IPS-20b (cell line): ENCODE measurements at regions not wholly inside any gene's neighbourhood (a gene's known extent, or its start where the extent isn't known, plus 50 kb on each side); places are given as distances from the start of the nearest gene placed in this dataset.

Source experiments
- H3K27ac ChIP-seq: one replicate; pipeline ENCODE4 v1.5.1; 2013; ENCODE audit warnings: low read length
- H3K27me3 ChIP-seq: 2 replicates; pipeline ENCODE4 v1.6.1; 2013; ENCODE audit warnings: mild to moderate bottlenecking, low read length, inconsistent platforms; ENCODE audit not compliant: insufficient read depth
- H3K36me3 ChIP-seq: 2 replicates; pipeline ENCODE4 v1.6.1; 2013; ENCODE audit warnings: low read depth, mild to moderate bottlenecking, inconsistent platforms, low read length, moderate library complexity; ENCODE audit not compliant: insufficient read depth
- H3K4me1 ChIP-seq: 2 replicates; pipeline ENCODE4 v1.6.1; 2013; ENCODE audit warnings: mild to moderate bottlenecking, control low read depth, inconsistent platforms, low read length, moderate library complexity; ENCODE audit not compliant: insufficient read depth
- H3K4me3 ChIP-seq: 2 replicates; pipeline ENCODE4 v1.5.1; 2013; ENCODE audit warnings: mild to moderate bottlenecking, low read length, inconsistent platforms
- H3K9ac ChIP-seq: 2 replicates; pipeline ENCODE4 v1.6.1; 2013; ENCODE audit warnings: low read depth, mild to moderate bottlenecking, inconsistent platforms, low read length, moderate library complexity
- H3K9me3 ChIP-seq: 2 replicates; pipeline ENCODE4 v1.6.1; 2013; ENCODE audit warnings: mild to moderate bottlenecking, low read depth, low read length, inconsistent platforms; ENCODE audit not compliant: insufficient read depth

- no peaks in the 10 kb centered on the region for H3K4me1 ChIP-seq
- H3K9ac ChIP-seq, result no peak overlapping the region
- no peaks in the 10 kb centered on the region for H3K9me3 ChIP-seq
- H3K36me3 ChIP-seq, result no peaks in the 10 kb centered on the region
- no peak overlapping the region for H3K27ac ChIP-seq
- H3K27me3 ChIP-seq, result no peaks in the 10 kb centered on the region
- H3K4me3 ChIP-seq, result no peak overlapping the region
Observed at GRCh38 chr7:125605241-125605640, 675.6 kb upstream of the POT1 start.

- no peaks in the 10 kb centered on the region for H3K36me3 ChIP-seq
- no peak overlapping the region for H3K27ac ChIP-seq
- H3K9ac ChIP-seq, result no peak overlapping the region
- no peaks in the 10 kb centered on the region for H3K9me3 ChIP-seq
- no peaks in the 10 kb centered on the region for H3K4me1 ChIP-seq
- no peaks in the 10 kb centered on the region for H3K27me3 ChIP-seq
- no peak overlapping the region for H3K4me3 ChIP-seq
Observed at GRCh38 chr7:125602441-125602840, 672.8 kb upstream of the POT1 start.

GRCh38 chr7:125599387-125599786 is 669.8 kb upstream of the POT1 start:
- Histone ChIP-seq H3K9ac (no peak overlapping the region), H3K4me3 (no peak overlapping the region), H3K36me3 (no peaks in the 10 kb centered on the region), H3K27ac (no peak overlapping the region), H3K4me1 (no peaks in the 10 kb centered on the region), H3K27me3 (no peaks in the 10 kb centered on the region), H3K9me3 (no peaks in the 10 kb centered on the region)

- H3K36me3 ChIP-seq, result no peaks in the 10 kb centered on the region
- H3K9ac ChIP-seq, result no peak overlapping the region
- H3K27me3 ChIP-seq, result no peaks in the 10 kb centered on the region
- H3K4me3 ChIP-seq, result no peak overlapping the region
- no peak overlapping the region for H3K27ac ChIP-seq
- H3K4me1 ChIP-seq, result no peaks in the 10 kb centered on the region
- H3K9me3 ChIP-seq, result no peaks in the 10 kb centered on the region
Observed at GRCh38 chr7:125592331-125592730, 662.7 kb upstream of the POT1 start.

GRCh38 chr7:125573126-125573525 is 643.5 kb upstream of the POT1 start:
- H3K9me3 ChIP-seq, result no peaks in the 10 kb centered on the region
- H3K27ac ChIP-seq, result no peak overlapping the region

GRCh38 chr7:125572414-125572813 is 642.8 kb upstream of the POT1 start:
- no peaks in the 10 kb centered on the region for H3K36me3 ChIP-seq
- no peaks in the 10 kb centered on the region for H3K27me3 ChIP-seq
- H3K4me1 ChIP-seq, result no peaks in the 10 kb centered on the region
- no peaks in the 10 kb centered on the region for H3K9me3 ChIP-seq
- no peak overlapping the region for H3K4me3 ChIP-seq
- no peak overlapping the region for H3K9ac ChIP-seq
- no peak overlapping the region for H3K27ac ChIP-seq

More at GRCh38 chr7:125573126-125573525, 643.5 kb upstream of the POT1 start:
- Histone ChIP-seq H3K36me3 (no peaks in the 10 kb centered on the region), H3K9ac (no peak overlapping the region), H3K4me1 (no peaks in the 10 kb centered on the region), H3K4me3 (no peak overlapping the region), H3K27me3 (no peaks in the 10 kb centered on the region)

- Histone ChIP-seq H3K36me3 (no peaks in the 10 kb centered on the region), H3K9me3 (no peaks in the 10 kb centered on the region), H3K9ac (no peak overlapping the region), H3K27ac (no peak overlapping the region), H3K4me3 (no peak overlapping the region), H3K4me1 (no peaks in the 10 kb centered on the region), H3K27me3 (no peaks in the 10 kb centered on the region)
Observed at GRCh38 chr7:125568799-125569198, 639.2 kb upstream of the POT1 start.

GRCh38 chr7:125567686-125568085 is 638.1 kb upstream of the POT1 start:
- no peak overlapping the region for H3K4me3 ChIP-seq
- H3K27ac ChIP-seq, result no peak overlapping the region
- no peak overlapping the region for H3K9ac ChIP-seq
- no peaks in the 10 kb centered on the region for H3K9me3 ChIP-seq
- no peaks in the 10 kb centered on the region for H3K27me3 ChIP-seq
- H3K36me3 ChIP-seq, result no peaks in the 10 kb centered on the region
- no peaks in the 10 kb centered on the region for H3K4me1 ChIP-seq

- no peaks in the 10 kb centered on the region for H3K36me3 ChIP-seq
- no peak overlapping the region for H3K4me3 ChIP-seq
- no peak overlapping the region for H3K9ac ChIP-seq
- no peaks in the 10 kb centered on the region for H3K27me3 ChIP-seq
- H3K9me3 ChIP-seq, result no peaks in the 10 kb centered on the region
- H3K4me1 ChIP-seq, result no peaks in the 10 kb centered on the region
- no peak overlapping the region for H3K27ac ChIP-seq
Observed at GRCh38 chr7:125563964-125564529, 634.4 kb upstream of the POT1 start.

- Histone ChIP-seq H3K4me3 (no peak overlapping the region), H3K36me3 (no peaks in the 10 kb centered on the region), H3K27ac (no peak overlapping the region), H3K4me1 (no peaks in the 10 kb centered on the region), H3K9ac (no peak overlapping the region), H3K27me3 (no peaks in the 10 kb centered on the region), H3K9me3 (no peaks in the 10 kb centered on the region)
Observed at GRCh38 chr7:125563557-125563956, 633.9 kb upstream of the POT1 start.

- Histone ChIP-seq H3K36me3 (no peaks in the 10 kb centered on the region), H3K27me3 (no peaks in the 10 kb centered on the region), H3K27ac (no peak overlapping the region), H3K4me1 (no peaks in the 10 kb centered on the region), H3K9ac (no peak overlapping the region), H3K9me3 (no peaks in the 10 kb centered on the region), H3K4me3 (no peak overlapping the region)
Observed at GRCh38 chr7:125561006-125561405, 631.4 kb upstream of the POT1 start.

GRCh38 chr7:125559921-125560320 is 630.3 kb upstream of the POT1 start:
- Histone ChIP-seq H3K36me3 (no peaks in the 10 kb centered on the region), H3K4me3 (no peak overlapping the region), H3K9ac (no peak overlapping the region), H3K9me3 (no peaks in the 10 kb centered on the region), H3K27me3 (no peaks in the 10 kb centered on the region), H3K4me1 (no peaks in the 10 kb centered on the region), H3K27ac (no peak overlapping the region)
